Transverse colon (tissue), 4 donors: ENCODE measurements at regions not wholly inside any gene's neighbourhood (a gene's known extent, or its start where the extent isn't known, plus 50 kb on each side); places are given as distances from the start of the nearest gene placed in this dataset.

Experiments used
- DNase-seq: peaks from one replicate; pipeline ENCODE4 v3.0.0-alpha.2; 2019
- H3K27ac ChIP-seq, 4 donors: fragments of 200-600 bp; sonication (generic); 2 replicates each; pipeline ENCODE4 v1.5.1; 2016 to 2018; ENCODE audit warnings: inconsistent platforms in 4 of 4
- H3K27me3 ChIP-seq: fragments of 200-600 bp; sonication (generic); 2 replicates; pipeline ENCODE4 v1.5.1; 2017; ENCODE audit warnings: inconsistent platforms
- H3K36me3 ChIP-seq, 4 donors: fragments of 200-600 bp; sonication (generic); 2 replicates each; pipeline ENCODE4 v1.5.1; 2017 to 2019; ENCODE audit warnings: inconsistent platforms in 4 of 4
- H3K4me1 ChIP-seq, 4 donors: fragments of 200-600 bp; sonication (generic); 2 replicates each; pipeline ENCODE4 v1.5.1; 2017 to 2020; ENCODE audit warnings: inconsistent platforms in 4 of 4
- H3K4me3 ChIP-seq, 4 donors: fragments of 200-600 bp; sonication (generic); 1 replicate in 1 of 4; 2 replicates in 3 of 4; pipeline versions ENCODE4 v1.5.1 to v1.6.1; 2017 to 2019; ENCODE audit warnings: inconsistent platforms in 4 of 4
- H3K9me3 ChIP-seq, 2 donors: fragments of 200-600 bp; sonication (generic); 2 replicates each; pipeline ENCODE4 v1.5.1; 2017 to 2019; ENCODE audit warnings: inconsistent platforms in 2 of 2
- EP300 ChIP-seq: sonication (generic); formaldehyde crosslinking; IDR thresholded peaks from one replicate; pipeline ENCODE4 v1.6.1; 2017; ENCODE audit warnings: antibody characterized with exemption, low read depth
- POLR2A ChIP-seq: fragments of 450-650 bp; IDR thresholded peaks from one replicate; pipeline ENCODE4 v1.6.1; 2016; ENCODE audit warnings: antibody characterized with exemption, mild to moderate bottlenecking, moderate library complexity
- POLR2AphosphoS5 ChIP-seq, 3 donors: sonication (generic); formaldehyde crosslinking; IDR thresholded peaks; one replicate each; pipeline ENCODE4 v1.6.1; 2016; ENCODE audit warnings: antibody characterized with exemption in 3 of 3
- WGBS, 2 donors: methylation state at CpG; one replicate each; pipeline ENCODE4 v1.1.5; 2018; ENCODE audit warnings: low coverage in 1 of 2; 5-methylcytosine and 5-hydroxymethylcytosine counted together
- in situ Hi-C, 4 donors: fragments of 200-750 bp; cut with MboI; loops; one replicate each; pipeline versions ENCODE4 v1.15.0 to v1.15.1; 2017; ENCODE audit warnings: low sequenced_read_pairs in 3 of 4, low pct_ligation_motif_present in 1 of 4, low pct_unique_long_range_greater_than_20kb in 1 of 4
- intact Hi-C: fragments of 100-400 bp; cut with DNase I; formaldehyde crosslinking; loops from one replicate; pipeline ENCODE4 v1.15.1; 2023; ENCODE audit warnings: low total_unique reads
- TF ChIP-seq, protein P1 (sequence below), 5 experiments: fragments of 200-600 bp in 3 of 5; fragments of 450-650 bp in 2 of 5; sonication (generic) in 3 of 5; IDR thresholded peaks; 1 replicate in 2 of 5; 2 replicates in 3 of 5; pipeline ENCODE4 v1.5.1; 2016 to 2017; ENCODE audit warnings: antibody characterized with exemption in 5 of 5, inconsistent platforms in 3 of 5, mild to moderate bottlenecking in 2 of 5, moderate library complexity in 1 of 5

DNA sequence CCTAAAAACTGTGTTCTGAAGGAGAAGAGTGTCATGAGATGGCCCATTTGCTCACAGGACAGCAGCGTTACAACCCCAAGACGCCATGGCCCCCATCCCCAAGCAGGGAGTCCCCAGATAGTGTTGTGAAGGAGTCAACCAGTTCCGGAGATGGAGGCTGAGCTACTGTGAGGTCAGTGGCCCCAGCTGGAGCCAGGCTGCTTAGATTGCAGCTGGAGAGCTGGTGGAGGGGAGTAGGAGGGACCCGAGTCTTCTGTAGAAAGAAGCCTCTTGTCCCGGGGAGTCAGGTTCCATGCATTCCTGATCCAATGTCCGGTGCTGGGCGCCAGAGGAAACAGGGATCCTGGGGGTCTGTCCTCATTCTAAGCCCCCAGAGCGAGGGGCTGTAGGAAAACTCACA, 93.5 kb upstream of the SIM2 start:
- intact Hi-C loops = no loop called here
- H3K27me3 ChIP-seq = peaks cover 31% of the 10 kb centered on the region
- H3K9me3 ChIP-seq = no peaks in the 10 kb centered on the region
- TF ChIP-seq POLR2A (no peak), EP300 (no peak), POLR2AphosphoS5 (IDR thresholded peaks at IDR 0.05) (no peak)
- TF ChIP-seq, protein P1, sequence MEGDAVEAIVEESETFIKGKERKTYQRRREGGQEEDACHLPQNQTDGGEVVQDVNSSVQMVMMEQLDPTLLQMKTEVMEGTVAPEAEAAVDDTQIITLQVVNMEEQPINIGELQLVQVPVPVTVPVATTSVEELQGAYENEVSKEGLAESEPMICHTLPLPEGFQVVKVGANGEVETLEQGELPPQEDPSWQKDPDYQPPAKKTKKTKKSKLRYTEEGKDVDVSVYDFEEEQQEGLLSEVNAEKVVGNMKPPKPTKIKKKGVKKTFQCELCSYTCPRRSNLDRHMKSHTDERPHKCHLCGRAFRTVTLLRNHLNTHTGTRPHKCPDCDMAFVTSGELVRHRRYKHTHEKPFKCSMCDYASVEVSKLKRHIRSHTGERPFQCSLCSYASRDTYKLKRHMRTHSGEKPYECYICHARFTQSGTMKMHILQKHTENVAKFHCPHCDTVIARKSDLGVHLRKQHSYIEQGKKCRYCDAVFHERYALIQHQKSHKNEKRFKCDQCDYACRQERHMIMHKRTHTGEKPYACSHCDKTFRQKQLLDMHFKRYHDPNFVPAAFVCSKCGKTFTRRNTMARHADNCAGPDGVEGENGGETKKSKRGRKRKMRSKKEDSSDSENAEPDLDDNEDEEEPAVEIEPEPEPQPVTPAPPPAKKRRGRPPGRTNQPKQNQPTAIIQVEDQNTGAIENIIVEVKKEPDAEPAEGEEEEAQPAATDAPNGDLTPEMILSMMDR (IDR thresholded peaks at IDR 0.05) = no peak
- in situ Hi-C loops = no loop called here
- no peaks in the 10 kb centered on the region for H3K36me3 ChIP-seq
- 47% methylated on average over 8 of the region's 8 CpGs; no CpG with 5 or more reads in 1 of the 2 donors for WGBS, 2 donors
- H3K4me3 ChIP-seq = no peak overlapping the region
- no peaks in the 10 kb centered on the region for H3K4me1 ChIP-seq
- no peak for DNase-seq
- no peak overlapping the region for H3K27ac ChIP-seq

DNA sequence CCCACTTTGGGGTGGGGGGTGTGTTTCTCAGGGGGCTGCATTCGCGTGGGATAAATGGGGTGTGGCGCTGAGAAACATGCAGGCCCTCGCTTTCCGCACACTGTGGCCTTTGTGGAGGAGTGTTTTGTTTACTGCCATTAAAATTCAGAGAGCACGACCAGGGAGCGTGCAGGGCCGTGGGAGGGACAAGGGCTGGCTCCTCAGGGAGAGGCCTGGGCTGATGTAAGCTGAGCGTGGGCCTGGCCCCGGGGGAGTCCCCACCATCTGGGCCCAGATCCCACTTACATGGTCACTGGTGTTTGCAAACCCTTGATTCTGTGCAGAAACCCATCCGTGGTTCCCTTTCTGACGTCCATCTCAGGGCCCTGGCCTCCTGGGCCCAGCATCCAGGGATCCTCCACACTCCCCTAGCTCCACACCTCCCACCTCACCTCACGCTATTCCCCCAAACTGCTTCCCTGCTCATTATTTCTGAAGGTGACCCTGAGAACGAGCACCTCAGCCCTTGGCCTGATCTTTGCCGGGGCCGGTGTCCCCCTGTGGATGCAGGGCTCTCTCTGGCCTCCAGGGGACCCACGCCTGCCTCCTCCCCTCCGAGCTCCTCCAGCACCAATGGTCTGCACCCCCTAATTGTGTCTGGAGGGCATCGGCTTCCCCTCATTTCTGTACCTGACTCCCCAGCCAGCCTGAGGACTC, 92.5 kb upstream of the SIM2 start:
- intact Hi-C loops (no loop called here), in situ Hi-C loops (no loop called here)
- H3K36me3 ChIP-seq = no peaks in the 10 kb centered on the region
- no peak overlapping the region for H3K4me3 ChIP-seq
- DNase-seq = no peak
- 60 to 63% methylated on average over 5 to 19 of the region's 19 CpGs for WGBS, 2 donors
- no peaks in the 10 kb centered on the region for H3K4me1 ChIP-seq
- H3K9me3 ChIP-seq = no peaks in the 10 kb centered on the region
- TF ChIP-seq EP300 = no peak
- TF ChIP-seq, protein P1 (IDR thresholded peaks at IDR 0.05) = no peak
- TF ChIP-seq POLR2A = no peak
- TF ChIP-seq POLR2AphosphoS5 (IDR thresholded peaks at IDR 0.05) = no peak
- peaks cover 21% of the 10 kb centered on the region for H3K27me3 ChIP-seq
- H3K27ac ChIP-seq = no peak overlapping the region

DNA sequence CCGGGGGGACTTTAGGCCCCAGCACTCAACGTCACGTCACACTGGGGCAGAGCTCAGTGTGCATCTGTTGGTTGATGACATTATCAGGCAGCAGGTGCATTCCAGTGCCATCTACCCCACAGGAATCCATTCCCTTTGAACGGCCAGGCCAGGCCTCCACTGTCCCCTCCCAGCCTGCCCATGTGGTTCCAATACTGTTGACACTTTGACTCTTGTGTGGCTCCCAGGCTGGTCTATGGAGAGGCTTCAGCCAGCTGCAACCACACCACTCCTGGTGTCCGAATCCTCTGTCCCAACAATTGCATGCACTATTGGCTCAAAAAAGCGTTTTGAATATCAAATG, 92.0 kb upstream of the SIM2 start:
- no peaks in the 10 kb centered on the region for H3K4me1 ChIP-seq
- intact Hi-C loops = no loop called here
- H3K27ac ChIP-seq = no peak overlapping the region
- 76% methylated on average over 6 of the region's 6 CpGs; no CpG with 5 or more reads in 1 of the 2 donors for WGBS, 2 donors
- TF ChIP-seq POLR2AphosphoS5 (IDR thresholded peaks at IDR 0.05) = no peak
- TF ChIP-seq EP300 = no peak
- TF ChIP-seq, protein P1 (IDR thresholded peaks at IDR 0.05) = no peak
- no peak for TF ChIP-seq POLR2A
- DNase-seq = no peak
- in situ Hi-C loops = no loop called here
- H3K36me3 ChIP-seq = no peaks in the 10 kb centered on the region
- no peaks in the 10 kb centered on the region for H3K9me3 ChIP-seq
- no peak overlapping the region for H3K4me3 ChIP-seq
- peaks cover 16% of the 10 kb centered on the region for H3K27me3 ChIP-seq

DNA sequence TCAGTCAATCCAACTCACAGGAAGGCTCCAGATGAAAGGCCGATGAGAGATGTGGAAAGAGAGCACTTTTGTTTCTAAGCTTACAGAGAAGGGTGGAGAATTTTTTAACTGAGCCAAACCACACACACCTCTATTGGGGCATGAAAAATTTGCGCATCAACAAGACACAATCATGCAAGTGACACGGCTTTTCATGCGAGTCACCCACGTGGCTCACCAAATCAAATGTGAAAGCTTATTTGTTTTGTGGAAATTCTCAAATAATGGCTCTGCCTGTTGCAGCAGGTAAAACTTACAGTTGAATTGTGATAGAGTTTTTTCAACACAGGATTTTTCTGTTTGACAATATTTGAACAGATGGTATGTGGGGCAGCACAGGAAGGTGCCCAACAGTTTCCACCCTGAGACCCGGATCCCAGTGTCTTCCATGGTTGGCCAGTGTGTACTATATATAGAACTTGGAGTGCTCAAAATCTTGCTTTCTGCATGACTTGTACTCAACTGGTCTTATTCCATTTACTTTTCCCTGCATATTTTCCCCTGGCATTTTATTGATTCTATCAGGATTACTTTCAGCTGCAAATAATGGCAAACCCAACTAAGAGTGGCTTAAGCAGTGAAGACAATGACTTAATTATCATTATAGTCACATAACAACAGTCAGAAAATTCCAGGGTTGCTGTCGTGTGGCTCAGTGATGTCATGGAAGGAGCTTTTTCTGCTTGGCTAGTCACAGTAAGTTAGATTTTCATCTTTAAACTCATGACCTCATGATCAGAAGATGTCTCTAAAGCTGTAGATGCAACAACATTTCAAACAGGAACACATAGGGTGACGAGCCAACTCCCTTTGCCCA, 90.6 kb upstream of the SIM2 start:
- H3K27me3 ChIP-seq = peaks cover 18% of the 10 kb centered on the region
- no peaks in the 10 kb centered on the region for H3K4me1 ChIP-seq
- H3K9me3 ChIP-seq = no peaks in the 10 kb centered on the region
- intact Hi-C loops = no loop called here
- DNase-seq = no peak
- TF ChIP-seq POLR2A = no peak
- no peak for TF ChIP-seq EP300
- TF ChIP-seq, protein P1 (IDR thresholded peaks at IDR 0.05) = no peak
- no peak for TF ChIP-seq POLR2AphosphoS5 (IDR thresholded peaks at IDR 0.05)
- no peaks in the 10 kb centered on the region for H3K36me3 ChIP-seq
- no peak overlapping the region for H3K4me3 ChIP-seq
- no peak overlapping the region for H3K27ac ChIP-seq
- in situ Hi-C loops = no loop called here
- WGBS, 2 donors = 72 to 74% methylated on average over 7 to 8 of the region's 8 CpGs
